Gastroesophageal sphincter (tissue), 3 donors: ENCODE measurements at regions not wholly inside any gene's neighbourhood (a gene's known extent, or its start where the extent isn't known, plus 50 kb on each side); places are given as distances from the start of the nearest gene placed in this dataset.

Experiments
- POLR2AphosphoS5 ChIP-seq: sonication (generic); formaldehyde crosslinking; IDR thresholded peaks from one replicate; pipeline ENCODE4 v1.6.1; 2017; ENCODE audit warnings: antibody characterized with exemption
- TF ChIP-seq, protein P1 (sequence below), 4 experiments: fragments of 200-600 bp in 2 of 4; fragments of 450-650 bp in 2 of 4; sonication (generic) in 1 of 4; IDR thresholded peaks; one replicate each; pipeline ENCODE4 v1.5.1; 2017 to 2019; ENCODE audit warnings: antibody characterized with exemption in 4 of 4, mild to moderate bottlenecking in 2 of 4, moderate library complexity in 2 of 4

DNA sequence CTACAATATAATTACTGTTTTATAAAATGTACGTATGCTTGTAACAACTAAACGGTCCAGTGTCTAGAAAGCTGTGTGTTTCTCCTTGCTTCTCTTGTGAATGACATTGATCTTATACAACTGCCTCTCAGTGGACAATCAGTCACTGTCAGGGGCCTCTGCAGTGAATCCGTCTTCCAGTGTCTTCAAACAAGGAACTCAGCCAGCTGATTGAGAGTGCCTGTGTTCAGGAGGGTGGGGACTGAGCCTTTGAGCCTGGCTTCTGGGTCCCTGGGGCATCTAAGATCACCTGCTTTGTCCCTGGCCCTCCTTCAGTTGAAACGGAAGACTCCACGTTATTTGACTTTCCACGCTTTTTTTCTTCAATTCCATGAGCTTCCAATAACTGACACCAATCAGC is 133.1 kb upstream of the SFSWAP start:
- TF ChIP-seq, protein P1, sequence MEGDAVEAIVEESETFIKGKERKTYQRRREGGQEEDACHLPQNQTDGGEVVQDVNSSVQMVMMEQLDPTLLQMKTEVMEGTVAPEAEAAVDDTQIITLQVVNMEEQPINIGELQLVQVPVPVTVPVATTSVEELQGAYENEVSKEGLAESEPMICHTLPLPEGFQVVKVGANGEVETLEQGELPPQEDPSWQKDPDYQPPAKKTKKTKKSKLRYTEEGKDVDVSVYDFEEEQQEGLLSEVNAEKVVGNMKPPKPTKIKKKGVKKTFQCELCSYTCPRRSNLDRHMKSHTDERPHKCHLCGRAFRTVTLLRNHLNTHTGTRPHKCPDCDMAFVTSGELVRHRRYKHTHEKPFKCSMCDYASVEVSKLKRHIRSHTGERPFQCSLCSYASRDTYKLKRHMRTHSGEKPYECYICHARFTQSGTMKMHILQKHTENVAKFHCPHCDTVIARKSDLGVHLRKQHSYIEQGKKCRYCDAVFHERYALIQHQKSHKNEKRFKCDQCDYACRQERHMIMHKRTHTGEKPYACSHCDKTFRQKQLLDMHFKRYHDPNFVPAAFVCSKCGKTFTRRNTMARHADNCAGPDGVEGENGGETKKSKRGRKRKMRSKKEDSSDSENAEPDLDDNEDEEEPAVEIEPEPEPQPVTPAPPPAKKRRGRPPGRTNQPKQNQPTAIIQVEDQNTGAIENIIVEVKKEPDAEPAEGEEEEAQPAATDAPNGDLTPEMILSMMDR (IDR thresholded peaks at IDR 0.05), result no peak
- TF ChIP-seq POLR2AphosphoS5, result no peak
